IMR-90 (cell line): ENCODE measurements at regions not wholly inside any gene's neighbourhood (a gene's known extent, or its start where the extent isn't known, plus 50 kb on each side); places are given as distances from the start of the nearest gene placed in this dataset.

Source experiments
- ATAC-seq: fragments of 200-7000 bp; cut with Tn5 transposase; 2 replicates; pipeline ENCODE4 v1.9.1; 2020; ENCODE audit warnings: low read depth, mild to moderate bottlenecking, moderate library complexity
- BruUV-seq: library from RNA; stranded (reverse); fragments of 400-500 nt; replicated peaks from 2 replicates; lab custom pipeline; 2021; lab: Mats Ljungman, UMichigan
- CTCF ChIA-PET: fragments of 300-600 bp; formaldehyde crosslinking; extraction: SDS; loops from one replicate; lab custom pipeline; 2021; ENCODE audit warnings: antibody characterized with exemption; lab: Yijun Ruan, JAX
- POLR2A ChIA-PET: fragments of 300-600 bp; sonication (Branson Sonifier 250); formaldehyde crosslinking; loops from one replicate; lab custom pipeline; 2022; ENCODE audit warnings: antibody characterized with exemption; ENCODE audit not compliant: unreplicated experiment; lab: Charles Lee
- DNase-seq: peaks from one replicate; pipeline ENCODE4 v3.0.0; 2013
- H2AFZ ChIP-seq: replicated peaks from 2 replicates; pipeline ENCODE3; 2013; ENCODE audit warnings: low read length, mild to moderate bottlenecking; ENCODE audit not compliant: poor library complexity
- H2AK5ac ChIP-seq: 2 replicates; pipeline ENCODE4 v1.6.1; 2013; ENCODE audit warnings: low read depth, low read length, inconsistent platforms
- H2AK9ac ChIP-seq: replicated peaks from 2 replicates; pipeline ENCODE3; 2013; ENCODE audit warnings: mild to moderate bottlenecking, low read depth, low read length, moderate library complexity; ENCODE audit not compliant: poor library complexity
- H2BK120ac ChIP-seq: 2 replicates; pipeline ENCODE4 v1.6.1; 2013; ENCODE audit warnings: low read depth, low read length, inconsistent platforms
- H2BK15ac ChIP-seq: 3 replicates; pipeline ENCODE4 v1.6.1; 2013; ENCODE audit warnings: low read depth, low read length, inconsistent platforms
- H2BK20ac ChIP-seq: 2 replicates; pipeline ENCODE4 v1.6.1; 2013; ENCODE audit warnings: low read depth, mild to moderate bottlenecking, inconsistent platforms, low read length, moderate library complexity
- H2BK5ac ChIP-seq: 2 replicates; pipeline ENCODE4 v1.6.1; 2013; ENCODE audit warnings: mild to moderate bottlenecking, low read depth, low read length, inconsistent platforms; ENCODE audit not compliant: poor library complexity, severe bottlenecking
- H3K14ac ChIP-seq: replicated peaks from 2 replicates; pipeline ENCODE4 v1.6.1; 2013; ENCODE audit warnings: low read depth, low read length, inconsistent platforms
- H3K18ac ChIP-seq: 2 replicates; pipeline ENCODE4 v1.6.1; 2013; ENCODE audit warnings: low read depth, low read length, control low read depth
- H3K23ac ChIP-seq: 2 replicates; pipeline ENCODE4 v1.6.1; 2013; ENCODE audit warnings: low read depth, low read length, inconsistent platforms
- H3K27ac ChIP-seq: 2 replicates; pipeline ENCODE4 v1.5.1; 2013; ENCODE audit warnings: mild to moderate bottlenecking, control low read depth, low read length; ENCODE audit not compliant: insufficient read depth
- H3K27me3 ChIP-seq: 2 replicates; pipeline ENCODE4 v1.6.1; 2013; ENCODE audit warnings: low read length; ENCODE audit not compliant: control insufficient read depth, insufficient read depth
- H3K36me3 ChIP-seq: 2 replicates; pipeline ENCODE4 v1.6.1; 2013; ENCODE audit warnings: low read length, mixed read lengths; ENCODE audit not compliant: control insufficient read depth, insufficient read depth
- H3K4ac ChIP-seq: 2 replicates; pipeline ENCODE4 v1.6.1; 2013; ENCODE audit warnings: low read depth, low read length, inconsistent platforms
- H3K4me1 ChIP-seq: 2 replicates; pipeline ENCODE4 v1.6.1; 2013; ENCODE audit warnings: low read length, mixed read lengths; ENCODE audit not compliant: control insufficient read depth, insufficient read depth
- H3K4me2 ChIP-seq: 2 replicates; pipeline ENCODE4 v1.6.1; 2013; ENCODE audit warnings: low read depth, mild to moderate bottlenecking, control low read depth, low read length, moderate library complexity
- H3K4me3 ChIP-seq: 2 replicates; pipeline ENCODE4 v1.5.1; 2013; ENCODE audit warnings: low read depth, mild to moderate bottlenecking, control low read depth, low read length, moderate library complexity; ENCODE audit not compliant: insufficient read depth
- H3K56ac ChIP-seq: 2 replicates; pipeline ENCODE4 v1.6.1; 2013; ENCODE audit warnings: low read length, inconsistent platforms; ENCODE audit not compliant: insufficient read depth; ENCODE audit errors: extremely low read depth
- H3K79me1 ChIP-seq, 2 experiments: 2 replicates each; pipeline ENCODE4 v1.6.1; 2013; ENCODE audit warnings: low read length in 2 of 2, inconsistent platforms in 1 of 2, low read depth in 1 of 2
- H3K9ac ChIP-seq: 2 replicates; pipeline ENCODE4 v1.6.1; 2013; ENCODE audit warnings: low read depth, low read length, control low read depth
- H3K9me1 ChIP-seq: 2 replicates; pipeline ENCODE4 v1.6.1; 2013; ENCODE audit warnings: low read length, inconsistent platforms; ENCODE audit not compliant: insufficient read depth
- H3K9me3 ChIP-seq: 2 replicates; pipeline ENCODE4 v1.6.1; 2013; ENCODE audit warnings: low read length; ENCODE audit not compliant: control insufficient read depth, insufficient read depth
- H4K20me1 ChIP-seq: 2 replicates; pipeline ENCODE4 v1.6.1; 2013; ENCODE audit warnings: low read length, inconsistent platforms; ENCODE audit not compliant: insufficient read depth
- H4K5ac ChIP-seq: 2 replicates; pipeline ENCODE4 v1.6.1; 2013; ENCODE audit warnings: mild to moderate bottlenecking, low read depth, low read length, control low read depth
- H4K8ac ChIP-seq, 2 experiments: 2 replicates each; pipeline ENCODE4 v1.6.1; 2013; ENCODE audit warnings: low read depth in 2 of 2, low read length in 2 of 2, control low read depth in 1 of 2, inconsistent platforms in 1 of 2
- H4K91ac ChIP-seq: 2 replicates; pipeline ENCODE4 v1.6.1; 2013; ENCODE audit warnings: low read depth, low read length, inconsistent platforms; ENCODE audit not compliant: insufficient read depth
- BHLHE40 ChIP-seq: fragments of 150-350 bp; IDR thresholded peaks from 2 replicates; pipeline ENCODE4 v1.6.1; 2016; ENCODE audit warnings: mild to moderate bottlenecking, low read depth, low read length
- MAZ ChIP-seq: IDR thresholded peaks from 2 replicates; pipeline ENCODE4 v1.6.1; 2012; ENCODE audit warnings: low read depth, mild to moderate bottlenecking, low read length, improper control_type of control experiment, moderate library complexity, borderline replicate concordance
- POLR2A ChIP-seq: IDR thresholded peaks from 2 replicates; pipeline ENCODE4 v1.6.1; 2012; ENCODE audit warnings: mild to moderate bottlenecking, low read depth, low read length
- RCOR1 ChIP-seq: IDR thresholded peaks from 2 replicates; pipeline ENCODE4 v1.6.1; 2012; ENCODE audit warnings: mild to moderate bottlenecking, low read length, improper control_type of control experiment; ENCODE audit not compliant: insufficient replicate concordance
- whole genome bisulfite sequencing, 2 experiments: methylation state at CpG; one replicate each; pipeline versions ENCODE4 v1.1.5 to v1.1.7; 2013; ENCODE audit warnings: missing lambda C conversion rate in 2 of 2; ENCODE audit not compliant: insufficient read length in 1 of 2; ENCODE audit errors: extremely low coverage in 2 of 2; 5-methylcytosine and 5-hydroxymethylcytosine counted together
- dilution Hi-C: fragments of 300-500 bp; cut with HindIII; formaldehyde crosslinking; loops from one replicate; pipeline ENCODE4 v1.14.3; 2018; ENCODE audit warnings: low sequenced_read_pairs; ENCODE audit not compliant: unreplicated experiment
- in situ Hi-C: fragments of 300-500 bp; cut with MboI; formaldehyde crosslinking; loops from 3 replicates; pipeline ENCODE4 v1.14.3; 2019; ENCODE audit warnings: low sequenced_read_pairs, inconsistent platforms, mixed read lengths
- intact Hi-C: fragments of 100-400 bp; cut with micrococcal nuclease; formaldehyde crosslinking; loops from 2 replicates; pipeline ENCODE4 v1.10.0; 2022
- TF ChIP-seq, protein P1 (sequence below): fragments of 150-350 bp; IDR thresholded peaks from 2 replicates; pipeline ENCODE4 v1.6.1; 2016; ENCODE audit warnings: low read depth, mild to moderate bottlenecking, low read length, moderate library complexity, borderline replicate concordance

- TF ChIP-seq BHLHE40 (no peak), POLR2A (no peak), RCOR1 (no peak), MAZ (no peak)
- TF ChIP-seq, protein P1, sequence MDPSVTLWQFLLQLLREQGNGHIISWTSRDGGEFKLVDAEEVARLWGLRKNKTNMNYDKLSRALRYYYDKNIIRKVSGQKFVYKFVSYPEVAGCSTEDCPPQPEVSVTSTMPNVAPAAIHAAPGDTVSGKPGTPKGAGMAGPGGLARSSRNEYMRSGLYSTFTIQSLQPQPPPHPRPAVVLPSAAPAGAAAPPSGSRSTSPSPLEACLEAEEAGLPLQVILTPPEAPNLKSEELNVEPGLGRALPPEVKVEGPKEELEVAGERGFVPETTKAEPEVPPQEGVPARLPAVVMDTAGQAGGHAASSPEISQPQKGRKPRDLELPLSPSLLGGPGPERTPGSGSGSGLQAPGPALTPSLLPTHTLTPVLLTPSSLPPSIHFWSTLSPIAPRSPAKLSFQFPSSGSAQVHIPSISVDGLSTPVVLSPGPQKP: no peak
- H2BK120ac ChIP-seq: no peak overlapping the region
- no peak overlapping the region for H2AFZ ChIP-seq
- no peaks in the 10 kb centered on the region for H3K9me3 ChIP-seq
- no peak overlapping the region for H3K9ac ChIP-seq
- H2BK5ac ChIP-seq: no peak overlapping the region
- no peak overlapping the region for H2AK5ac ChIP-seq
- no peak overlapping the region for H2BK15ac ChIP-seq
- in situ Hi-C loops: no loop called here
- no peaks in the 10 kb centered on the region; the same call in 1 of the 2 replicates for H3K27me3 ChIP-seq
- no peaks in the 10 kb centered on the region for H3K79me1 ChIP-seq
- WGBS, 2 experiments: 75% methylated on average over 1 of the region's 6 CpGs; no CpG with 5 or more reads in 1 of the 2 experiments
- dilution Hi-C loops: no loop called here
- ATAC-seq: no peak
- H2AK9ac ChIP-seq: no peak overlapping the region
- no peak overlapping the region for H3K4me2 ChIP-seq
- H3K4me3 ChIP-seq: no peak overlapping the region
- H3K4me1 ChIP-seq: no peaks in the 10 kb centered on the region
- H3K14ac ChIP-seq: no peak overlapping the region
- H3K4ac ChIP-seq: no peak overlapping the region
- no peaks in the 10 kb centered on the region for H3K9me1 ChIP-seq
- no peak overlapping the region for H3K23ac ChIP-seq
- H2BK20ac ChIP-seq: no peak overlapping the region
- H3K36me3 ChIP-seq: no peaks in the 10 kb centered on the region
- ChIA-PET POLR2A (interaction anchor here (0.6 kb wide), 1 partner anchor 10 kb away, joined by 3 read pairs; no protein-coding TSS in a partner anchor), CTCF (no interaction called here)
- no peak for DNase-seq
- no peak overlapping the region for H3K56ac ChIP-seq
- no peak overlapping the region for H4K8ac ChIP-seq
- no peak overlapping the region for H4K5ac ChIP-seq
- no peak overlapping the region for H3K27ac ChIP-seq
- intact Hi-C loops: no loop called here
- no peak overlapping the region for H3K18ac ChIP-seq
- H4K91ac ChIP-seq: no peak overlapping the region
- no peaks in the 10 kb centered on the region for H4K20me1 ChIP-seq
- BruUV-seq: no TSS peak
These were observed 82.2 kb upstream of the APC start for GRCh38 chr5:112655513-112655912.
